H9 (cell line): ENCODE measurements at regions not wholly inside any gene's neighbourhood (a gene's known extent, or its start where the extent isn't known, plus 50 kb on each side); places are given as distances from the start of the nearest gene placed in this dataset.

Experiments
- DNase-seq: peaks from one replicate; pipeline ENCODE4 v3.0.0-alpha.2; 2017
- H2AFZ ChIP-seq: one replicate; pipeline ENCODE4 v1.6.1; 2013; ENCODE audit warnings: mild to moderate bottlenecking, low read length, control low read depth, moderate library complexity
- H2AK5ac ChIP-seq: 2 replicates; pipeline ENCODE4 v1.6.1; 2013; ENCODE audit warnings: low read length, control low read depth, mixed read lengths; ENCODE audit not compliant: insufficient read length
- H2BK120ac ChIP-seq: one replicate; pipeline ENCODE4 v1.6.1; 2013; ENCODE audit warnings: low read depth, mild to moderate bottlenecking, low read length, control low read depth, inconsistent platforms; ENCODE audit not compliant: poor library complexity, severe bottlenecking
- H2BK12ac ChIP-seq: 2 replicates; pipeline ENCODE4 v1.6.1; 2013; ENCODE audit warnings: low read length, control low read depth, mixed read lengths, low read depth; ENCODE audit not compliant: insufficient read length
- H2BK15ac ChIP-seq: 2 replicates; pipeline ENCODE4 v1.6.1; 2013; ENCODE audit warnings: low read depth, low read length, control low read depth
- H2BK20ac ChIP-seq: one replicate; pipeline ENCODE4 v1.6.1; 2013; ENCODE audit warnings: low read depth, mild to moderate bottlenecking, low read length, control low read depth, inconsistent platforms; ENCODE audit not compliant: poor library complexity, severe bottlenecking
- H2BK5ac ChIP-seq: 2 replicates; pipeline ENCODE4 v1.6.1; 2013; ENCODE audit warnings: low read length, control low read depth, mixed read lengths; ENCODE audit not compliant: insufficient read length
- H3K14ac ChIP-seq: 2 replicates; pipeline ENCODE4 v1.6.1; 2013; ENCODE audit warnings: low read length, control low read depth; ENCODE audit not compliant: insufficient read depth
- H3K18ac ChIP-seq: 2 replicates; pipeline ENCODE4 v1.6.1; 2013; ENCODE audit warnings: low read depth, mild to moderate bottlenecking, mixed read lengths, low read length, control low read depth; ENCODE audit not compliant: insufficient read length
- H3K23ac ChIP-seq: 2 replicates; pipeline ENCODE4 v1.6.1; 2013; ENCODE audit warnings: low read length, control low read depth, mixed read lengths, low read depth; ENCODE audit not compliant: insufficient read length
- H3K23me2 ChIP-seq: 2 replicates; pipeline ENCODE4 v1.6.1; 2013; ENCODE audit warnings: low read depth, mild to moderate bottlenecking, mixed read lengths, low read length, control low read depth; ENCODE audit not compliant: insufficient read length, poor library complexity, severe bottlenecking
- H3K27ac ChIP-seq: 2 replicates; pipeline ENCODE4 v1.5.1; 2013; ENCODE audit warnings: low read length, control low read depth, mixed read lengths, low read depth; ENCODE audit not compliant: insufficient read length
- H3K27me3 ChIP-seq: 2 replicates; pipeline ENCODE4 v1.6.1; 2013; ENCODE audit warnings: low read length, control low read depth, inconsistent platforms; ENCODE audit not compliant: insufficient read depth
- H3K4ac ChIP-seq: 2 replicates; pipeline ENCODE4 v1.6.1; 2013; ENCODE audit warnings: low read depth, mild to moderate bottlenecking, control low read depth, inconsistent platforms, low read length, moderate library complexity
- H3K4me1 ChIP-seq: 2 replicates; pipeline ENCODE4 v1.6.1; 2013; ENCODE audit warnings: low read length, control low read depth, inconsistent platforms; ENCODE audit not compliant: insufficient read depth
- H3K4me2 ChIP-seq: 2 replicates; pipeline ENCODE4 v1.6.1; 2013; ENCODE audit warnings: low read length, control low read depth, mixed read lengths; ENCODE audit not compliant: insufficient read length, insufficient read depth
- H3K56ac ChIP-seq: 2 replicates; pipeline ENCODE4 v1.6.1; 2013; ENCODE audit warnings: low read depth, mild to moderate bottlenecking, mixed read lengths, low read length, control low read depth; ENCODE audit not compliant: insufficient read length
- H3K79me1 ChIP-seq: 2 replicates; pipeline ENCODE4 v1.6.1; 2013; ENCODE audit warnings: low read depth, mild to moderate bottlenecking, moderate library complexity, low read length, control low read depth, inconsistent platforms; ENCODE audit not compliant: insufficient read depth, poor library complexity, severe bottlenecking
- H3K79me2 ChIP-seq: 2 replicates; pipeline ENCODE4 v1.6.1; 2013; ENCODE audit warnings: low read length, control low read depth, inconsistent platforms; ENCODE audit not compliant: insufficient read depth
- H3K9ac ChIP-seq: 2 replicates; pipeline ENCODE4 v1.6.1; 2013; ENCODE audit warnings: low read length, control low read depth, mixed read lengths; ENCODE audit not compliant: insufficient read length; ENCODE audit errors: extremely low read depth
- H3K9me3 ChIP-seq: one replicate; pipeline ENCODE4 v1.6.1; 2013; ENCODE audit warnings: low read depth, low read length, inconsistent platforms; ENCODE audit not compliant: control insufficient read depth
- H3T11ph ChIP-seq: one replicate; pipeline ENCODE4 v1.6.1; 2013; ENCODE audit warnings: mild to moderate bottlenecking, low read length, control low read depth, inconsistent platforms
- H4K20me1 ChIP-seq: one replicate; pipeline ENCODE4 v1.6.1; 2013; ENCODE audit not compliant: control insufficient read depth, insufficient read length, insufficient read depth
- H4K5ac ChIP-seq: 2 replicates; pipeline ENCODE4 v1.6.1; 2013; ENCODE audit warnings: low read depth, mild to moderate bottlenecking, mixed read lengths, low read length, control low read depth; ENCODE audit not compliant: insufficient read length
- H4K8ac ChIP-seq: replicated peaks from 2 replicates; pipeline ENCODE4 v1.6.1; 2013; ENCODE audit warnings: low read length, control low read depth, mixed read lengths, low read depth; ENCODE audit not compliant: insufficient read length
- H4K91ac ChIP-seq: 2 replicates; pipeline ENCODE4 v1.6.1; 2013; ENCODE audit warnings: low read depth, mild to moderate bottlenecking, moderate library complexity, mixed read lengths, low read length, control low read depth; ENCODE audit not compliant: insufficient read length
- H3K27ac Mint-ChIP-seq, 3 experiments: 2 replicates in 2 of 3; 3 replicates in 1 of 3; pipeline ENCODE4 v1.8.0; 2020 to 2021; ENCODE audit warnings: mixed read lengths in 3 of 3, mild to moderate bottlenecking in 1 of 3, moderate library complexity in 1 of 3
- H3K27me3 Mint-ChIP-seq: 2 replicates; pipeline ENCODE4 v1.8.0; 2021; ENCODE audit warnings: low read depth, mild to moderate bottlenecking, moderate library complexity, mixed read lengths
- H3K36me3 Mint-ChIP-seq, 3 experiments: 2 replicates in 2 of 3; 3 replicates in 1 of 3; pipeline ENCODE4 v1.8.0; 2020 to 2021; ENCODE audit warnings: low read depth in 3 of 3, mixed read lengths in 3 of 3; ENCODE audit not compliant: insufficient read depth in 1 of 3
- H3K4me1 Mint-ChIP-seq, 2 experiments: 2 replicates each; pipeline ENCODE4 v1.8.0; 2020; ENCODE audit warnings: mixed read lengths in 2 of 2
- H3K4me3 Mint-ChIP-seq, 2 experiments: 2 replicates in 1 of 2; 3 replicates in 1 of 2; pipeline ENCODE4 v1.8.0; 2020 to 2021; ENCODE audit warnings: mild to moderate bottlenecking in 2 of 2, mixed read lengths in 2 of 2, moderate library complexity in 1 of 2
- H3K9me3 Mint-ChIP-seq, 2 experiments: 2 replicates in 1 of 2; 3 replicates in 1 of 2; pipeline ENCODE4 v1.8.0; 2020; ENCODE audit warnings: mild to moderate bottlenecking in 2 of 2, mixed read lengths in 2 of 2, moderate library complexity in 1 of 2
- CTCF ChIP-seq: fragments of 200-600 bp; sonication (generic); conservative IDR thresholded peaks from 3 replicates; pipeline ENCODE4 v1.8.0; 2021; ENCODE audit warnings: antibody characterized with exemption, mild to moderate bottlenecking
- WGBS: extraction: QIAGEN DNeasy Blood & Tissue Kit; methylation state at CpG from one replicate; pipeline ENCODE4 v1.1.7; 2013; ENCODE audit warnings: missing lambda C conversion rate, low lambda C conversion rate, mixed read lengths; ENCODE audit not compliant: insufficient read length; ENCODE audit errors: extremely low coverage; 5-methylcytosine and 5-hydroxymethylcytosine counted together

- Histone ChIP-seq H3K4me2 (no peak overlapping the region), H2BK12ac (no peak overlapping the region), H2BK120ac (no peak overlapping the region), H3K14ac (no peak overlapping the region), H3K79me1 (no peaks in the 10 kb centered on the region), H2BK20ac (no peak overlapping the region), H2AFZ (no peak overlapping the region), H4K5ac (no peak overlapping the region), H4K91ac (no peak overlapping the region), H3K27ac (no peak overlapping the region), H3K79me2 (no peaks in the 10 kb centered on the region), H2BK15ac (no peak overlapping the region), H3K23ac (no peak overlapping the region), H4K8ac (no peak overlapping the region), H2AK5ac (no peak overlapping the region), H3K9me3 (peaks cover 52% of the 10 kb centered on the region), H3K18ac (no peak overlapping the region), H3K23me2 (no peaks in the 10 kb centered on the region), H3K56ac (no peak overlapping the region), H3K27me3 (no peaks in the 10 kb centered on the region), H3K4ac (no peak overlapping the region), H3K4me1 (no peaks in the 10 kb centered on the region), H3T11ph (no peak overlapping the region), H2BK5ac (no peak overlapping the region), H3K9ac (no peak overlapping the region), H4K20me1 (no peaks in the 10 kb centered on the region)
- no peak for DNase-seq
- no peaks in the 10 kb centered on the region; a peak in 2 of 7 replicates for H3K36me3 Mint-ChIP-seq
- no CpG with 5 or more reads among the region's 1 CpG for WGBS
- no peak overlapping the region for H3K27ac Mint-ChIP-seq
- H3K4me3 Mint-ChIP-seq = no peak overlapping the region
- no peak for TF ChIP-seq CTCF
- H3K9me3 Mint-ChIP-seq = peaks cover 47 to 56% of the 10 kb centered on the region in 2 experiments
- H3K27me3 Mint-ChIP-seq = peaks cover 3% of the 10 kb centered on the region; the same call in 1 of the 2 replicates
- H3K4me1 Mint-ChIP-seq = no peaks in the 10 kb centered on the region
Observed at GRCh38 chrX:149205937-149206336, 299.2 kb downstream of the IDS start.
